ENCODE measurements at regions not wholly inside any gene's neighbourhood (a gene's known extent, or its start where the extent isn't known, plus 50 kb on each side); places are given as distances from the start of the nearest gene placed in this dataset.
"Not testable (repeated sequence)": the region's sequence is repeated elsewhere in the genome, so short reads cannot be mapped to it uniquely, and the experiment has no call there.

GRCh38 chr2:3034856-3035255 is 342.8 kb downstream of the EIPR1 start:
- no peak for DNase-seq

GRCh38 chr2:3034396-3034795 is 343.2 kb downstream of the EIPR1 start:
- no peak for DNase-seq

GRCh38 chr2:3033315-3033714 is 344.3 kb downstream of the EIPR1 start:
- no peak for DNase-seq

GRCh38 chr2:3030791-3031190 is 346.8 kb downstream of the EIPR1 start:
- DNase-seq, result not testable (repeated sequence)

- DNase-seq, result no peak
Measured at GRCh38 chr2:3025984-3026383, 351.6 kb downstream of the EIPR1 start.

GRCh38 chr2:3025261-3025660 is 352.4 kb downstream of the EIPR1 start:
- DNase-seq, result no peak

- no peak for DNase-seq
Measured at GRCh38 chr2:3024401-3024935, 353.1 kb downstream of the EIPR1 start.

- DNase-seq, result no peak
Measured at GRCh38 chr2:3023531-3023930, 354.1 kb downstream of the EIPR1 start.

GRCh38 chr2:3022841-3023372 is 354.7 kb downstream of the EIPR1 start:
- DNase-seq, result no peak

GRCh38 chr2:3021720-3022119 is 355.9 kb downstream of the EIPR1 start:
- DNase-seq, result no peak

- no peak for DNase-seq
Measured at GRCh38 chr2:3010001-3010400, 367.6 kb downstream of the EIPR1 start.

GRCh38 chr2:3009483-3009882 is 368.1 kb downstream of the EIPR1 start:
- no peak for DNase-seq

- DNase-seq, result no peak
Measured at GRCh38 chr2:3009005-3009404, 368.6 kb downstream of the EIPR1 start.

GRCh38 chr2:3008561-3008960 is 369.1 kb downstream of the EIPR1 start:
- DNase-seq, result no peak

GRCh38 chr2:3007135-3007534 is 370.5 kb downstream of the EIPR1 start:
- no peak for DNase-seq

- no peak for DNase-seq
Measured at GRCh38 chr2:3005859-3006501, 371.6 kb downstream of the EIPR1 start.

GRCh38 chr2:3001615-3002560 is 375.7 kb downstream of the EIPR1 start:
- DNase-seq, result no peak

- no peak for DNase-seq
Measured at GRCh38 chr2:3000968-3001367, 376.6 kb downstream of the EIPR1 start.

- DNase-seq, result no peak
Measured at GRCh38 chr2:3000125-3000524, 377.5 kb downstream of the EIPR1 start.

- no peak for DNase-seq
Measured at GRCh38 chr2:2998971-2999370, 378.6 kb downstream of the EIPR1 start.

- no peak for DNase-seq
Measured at GRCh38 chr2:2993172-2993692, 384.4 kb downstream of the EIPR1 start.

GRCh38 chr2:2992634-2993033 is 385.0 kb downstream of the EIPR1 start:
- no peak for DNase-seq

GRCh38 chr2:2985020-2985419 is 392.6 kb downstream of the EIPR1 start:
- DNase-seq, result no peak

GRCh38 chr2:2981000-2981399 is 396.6 kb downstream of the EIPR1 start:
- DNase-seq, result no peak

All from AML-193 (cell line).